Esophagus (tissue), 2 donors: ENCODE measurements at regions not wholly inside any gene's neighbourhood (a gene's known extent, or its start where the extent isn't known, plus 50 kb on each side); places are given as distances from the start of the nearest gene placed in this dataset.
A peak's percentile ranks its signal among the peaks of the same experiment; 100 is the strongest.
"Not testable (repeated sequence)": the region's sequence is repeated elsewhere in the genome, so short reads cannot be mapped to it uniquely, and the experiment has no call there.

Source experiments
- H3K27ac ChIP-seq, 2 donors: one replicate each; pipeline ENCODE4 v1.5.1; 2013; ENCODE audit warnings: low read depth in 2 of 2, mild to moderate bottlenecking in 2 of 2, inconsistent platforms in 1 of 2, low read length in 1 of 2, moderate library complexity in 1 of 2
- H3K27me3 ChIP-seq, 2 donors: one replicate each; pipeline ENCODE4 v1.6.1; 2013; ENCODE audit warnings: low read length in 2 of 2, control low read depth in 1 of 2, mild to moderate bottlenecking in 1 of 2; ENCODE audit not compliant: insufficient read depth in 2 of 2, control insufficient read depth in 1 of 2
- H3K36me3 ChIP-seq, 2 donors: one replicate each; pipeline ENCODE4 v1.6.1; 2013; ENCODE audit warnings: low read length in 1 of 2; ENCODE audit not compliant: control insufficient read depth in 2 of 2, insufficient read depth in 2 of 2
- H3K4me1 ChIP-seq, 2 donors: one replicate each; pipeline ENCODE4 v1.6.1; 2013; ENCODE audit warnings: low read length in 1 of 2; ENCODE audit not compliant: control insufficient read depth in 2 of 2, insufficient read depth in 2 of 2
- H3K4me3 ChIP-seq, 2 donors: one replicate each; pipeline ENCODE4 v1.5.1; 2013; ENCODE audit warnings: low read length in 2 of 2, mild to moderate bottlenecking in 2 of 2, low read depth in 1 of 2, moderate library complexity in 1 of 2
- H3K9me3 ChIP-seq, 2 donors: one replicate each; pipeline ENCODE4 v1.6.1; 2013; ENCODE audit warnings: mild to moderate bottlenecking in 2 of 2, low read depth in 1 of 2, low read length in 1 of 2, moderate library complexity in 1 of 2; ENCODE audit not compliant: control insufficient read depth in 2 of 2, insufficient read depth in 1 of 2
- WGBS, 2 donors: extraction: QIAGEN DNeasy Blood & Tissue Kit; methylation state at CpG; one replicate each; pipeline ENCODE4 v1.1.7; 2013; 5-methylcytosine and 5-hydroxymethylcytosine counted together
- donor health status: healthy with polysubstance abuse.
- donor health status: Bipolar disorder and iron deficiency.

- H3K27me3 ChIP-seq, H3K9me3 ChIP-seq, H3K4me1 ChIP-seq, H3K36me3 ChIP-seq: not testable (repeated sequence)
- Histone ChIP-seq H3K27ac (peak overlapping the region in 1 of 2 donors; percentile 67), H3K4me3 (peak overlapping the region in 1 of 2 donors; percentile 38)
- 33 to 78% methylated on average over 54 to 94 of the region's 94 CpGs for WGBS, 2 donors
Measured at GRCh38 chr2:90244902-90245765, 1553.7 kb downstream of the RPIA start.

- H3K36me3 ChIP-seq, H3K27me3 ChIP-seq, H3K4me1 ChIP-seq, H3K9me3 ChIP-seq, H3K27ac ChIP-seq, H3K4me3 ChIP-seq: not testable (repeated sequence)
- 92 to 94% methylated on average over 9 of the region's 14 CpGs for WGBS, 2 donors
Measured at GRCh38 chr2:90248400-90248799, 1556.9 kb downstream of the RPIA start.

- WGBS, 2 donors: 62 to 68% methylated on average over 7 to 8 of the region's 8 CpGs
- not testable (repeated sequence) for H3K27ac ChIP-seq, H3K36me3 ChIP-seq, H3K4me1 ChIP-seq, H3K4me3 ChIP-seq, H3K27me3 ChIP-seq, H3K9me3 ChIP-seq
Measured at GRCh38 chr2:90250350-90250749, 1558.9 kb downstream of the RPIA start.

- H3K4me3 ChIP-seq, H3K9me3 ChIP-seq, H3K4me1 ChIP-seq, H3K36me3 ChIP-seq, H3K27ac ChIP-seq, H3K27me3 ChIP-seq: not testable (repeated sequence)
- WGBS, 2 donors: 73 to 79% methylated on average over 2 of the region's 2 CpGs
Measured at GRCh38 chr2:90251576-90251975, 1560.1 kb downstream of the RPIA start.

- not testable (repeated sequence) for H3K4me3 ChIP-seq, H3K4me1 ChIP-seq, H3K36me3 ChIP-seq, H3K27me3 ChIP-seq, H3K9me3 ChIP-seq, H3K27ac ChIP-seq
- 77 to 88% methylated on average over 7 to 8 of the region's 8 CpGs for WGBS, 2 donors
Measured at GRCh38 chr2:90253306-90253705, 1561.8 kb downstream of the RPIA start.

GRCh38 chr2:90266888-90267287 is 1575.4 kb downstream of the RPIA start:
- not testable (repeated sequence) for H3K4me3 ChIP-seq, H3K4me1 ChIP-seq, H3K27ac ChIP-seq, H3K36me3 ChIP-seq, H3K27me3 ChIP-seq, H3K9me3 ChIP-seq
- WGBS, 2 donors: 89 to 92% methylated on average over 1 of the region's 1 CpG

- not testable (repeated sequence) for H3K27ac ChIP-seq, H3K4me3 ChIP-seq, H3K9me3 ChIP-seq, H3K36me3 ChIP-seq, H3K27me3 ChIP-seq, H3K4me1 ChIP-seq
Measured at GRCh38 chr2:90287751-90288150, 1596.3 kb downstream of the RPIA start.

- H3K4me1 ChIP-seq, H3K27ac ChIP-seq, H3K36me3 ChIP-seq, H3K27me3 ChIP-seq, H3K4me3 ChIP-seq, H3K9me3 ChIP-seq: not testable (repeated sequence)
- WGBS, 2 donors: 82 to 96% methylated on average over 4 to 7 of the region's 7 CpGs
Measured at GRCh38 chr2:90288396-90288795, 1596.9 kb downstream of the RPIA start.

- H3K27ac ChIP-seq, H3K4me1 ChIP-seq: not testable (repeated sequence)
- 65 to 73% methylated on average over 4 to 6 of the region's 6 CpGs for WGBS, 2 donors
Measured at GRCh38 chr2:90289291-90289980, 1598.0 kb downstream of the RPIA start.

GRCh38 chr2:90290701-90291100 is 1599.2 kb downstream of the RPIA start:
- not testable (repeated sequence) for H3K4me3 ChIP-seq, H3K36me3 ChIP-seq, H3K27me3 ChIP-seq, H3K4me1 ChIP-seq, H3K27ac ChIP-seq, H3K9me3 ChIP-seq
- WGBS, 2 donors: 67 to 76% methylated on average over 5 of the region's 5 CpGs

More at GRCh38 chr2:90289291-90289980, 1598.0 kb downstream of the RPIA start:
- H3K27me3 ChIP-seq, H3K4me3 ChIP-seq, H3K36me3 ChIP-seq, H3K9me3 ChIP-seq: not testable (repeated sequence)
